ENCODE measurements at regions not wholly inside any gene's neighbourhood (a gene's known extent, or its start where the extent isn't known, plus 50 kb on each side); places are given as distances from the start of the nearest gene placed in this dataset.

- no peak for DNase-seq (ENCODE audit: low read depth in 3 of 3, low spot score in 2 of 3)
Measured at GRCh38 chr12:62128175-62128975, 131.8 kb upstream of the USP15 start.

- no peak for DNase-seq (ENCODE audit: low read depth in 3 of 3, low spot score in 2 of 3)
Measured at GRCh38 chr12:62129291-62129690, 130.9 kb upstream of the USP15 start.

- DNase-seq (ENCODE audit: low read depth in 3 of 3, low spot score in 2 of 3): no peak
Measured at GRCh38 chr12:62130402-62130801, 129.8 kb upstream of the USP15 start.

DNA sequence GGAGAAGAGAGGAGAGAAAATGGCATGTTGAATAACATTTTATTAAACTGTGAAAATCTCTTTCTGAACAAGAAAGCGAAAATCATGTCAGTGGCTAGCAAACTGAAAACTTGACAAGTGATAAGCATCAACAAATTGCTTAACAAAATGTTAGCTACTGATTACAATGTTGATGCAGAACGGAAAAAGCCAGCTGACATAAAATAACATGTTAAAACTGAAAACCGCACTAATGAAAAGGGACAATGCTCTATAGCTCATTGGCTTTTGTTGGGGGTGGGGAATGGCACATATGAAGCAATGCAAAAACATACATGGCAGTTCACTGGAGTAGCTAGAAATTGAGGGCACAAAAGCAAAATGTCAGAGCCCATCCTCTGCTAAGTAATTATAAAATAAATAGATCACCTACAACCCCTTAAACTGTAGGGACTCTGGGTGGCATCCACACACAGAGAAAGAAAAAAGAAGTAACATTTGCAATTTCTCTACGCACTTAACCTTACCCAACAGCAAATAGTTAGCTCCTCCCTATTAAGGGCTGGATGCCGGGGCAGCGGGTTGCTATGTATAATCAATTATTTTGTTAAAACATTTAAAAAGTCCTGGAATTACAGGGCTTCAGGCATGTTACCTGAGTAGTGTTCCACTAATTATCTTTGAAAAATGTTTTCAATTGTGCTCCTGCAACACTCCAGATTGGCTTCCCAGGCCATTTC, 129.2 kb upstream of the USP15 start:
- no peak for DNase-seq (ENCODE audit: low read depth in 3 of 3, low spot score in 2 of 3)

- DNase-seq (ENCODE audit: low read depth in 3 of 3, low spot score in 2 of 3): no peak
Measured at GRCh38 chr12:62133440-62133839, 126.8 kb upstream of the USP15 start.

- DNase-seq (ENCODE audit: low read depth in 3 of 3, low spot score in 2 of 3): no peak
Measured at GRCh38 chr12:62135553-62136200, 124.5 kb upstream of the USP15 start.

- no peak for DNase-seq (ENCODE audit: low read depth in 3 of 3, low spot score in 2 of 3)
Measured at GRCh38 chr12:62136496-62136895, 123.7 kb upstream of the USP15 start.

GRCh38 chr12:62138527-62138926, 121.7 kb upstream of the USP15 start:
- DNase-seq (ENCODE audit: low read depth in 3 of 3, low spot score in 2 of 3): no peak

DNA sequence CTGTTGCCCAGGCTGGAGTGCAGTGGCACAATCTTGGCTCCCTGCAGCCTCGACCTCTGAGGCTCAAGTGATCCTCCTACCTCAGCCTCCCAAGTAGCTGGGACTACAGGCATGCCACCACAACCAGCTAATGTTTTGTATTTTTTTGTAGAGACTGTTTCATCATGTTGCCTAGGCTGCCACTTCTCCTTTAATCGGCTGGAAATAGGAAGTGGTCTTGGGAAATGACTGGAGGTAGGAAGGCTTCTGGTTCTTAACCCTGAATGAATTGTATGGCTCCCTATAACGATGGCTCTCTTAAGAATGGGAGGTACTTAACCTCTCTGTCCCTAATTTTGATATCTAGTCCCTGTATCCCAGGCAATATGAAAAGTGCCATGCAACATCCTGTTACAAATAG, 113.9 kb upstream of the USP15 start:
- DNase-seq (ENCODE audit: low read depth in 3 of 3, low spot score in 2 of 3): no peak

- DNase-seq (ENCODE audit: low read depth in 3 of 3, low spot score in 2 of 3): no peak
Measured at GRCh38 chr12:62158013-62158412, 102.2 kb upstream of the USP15 start.

DNA sequence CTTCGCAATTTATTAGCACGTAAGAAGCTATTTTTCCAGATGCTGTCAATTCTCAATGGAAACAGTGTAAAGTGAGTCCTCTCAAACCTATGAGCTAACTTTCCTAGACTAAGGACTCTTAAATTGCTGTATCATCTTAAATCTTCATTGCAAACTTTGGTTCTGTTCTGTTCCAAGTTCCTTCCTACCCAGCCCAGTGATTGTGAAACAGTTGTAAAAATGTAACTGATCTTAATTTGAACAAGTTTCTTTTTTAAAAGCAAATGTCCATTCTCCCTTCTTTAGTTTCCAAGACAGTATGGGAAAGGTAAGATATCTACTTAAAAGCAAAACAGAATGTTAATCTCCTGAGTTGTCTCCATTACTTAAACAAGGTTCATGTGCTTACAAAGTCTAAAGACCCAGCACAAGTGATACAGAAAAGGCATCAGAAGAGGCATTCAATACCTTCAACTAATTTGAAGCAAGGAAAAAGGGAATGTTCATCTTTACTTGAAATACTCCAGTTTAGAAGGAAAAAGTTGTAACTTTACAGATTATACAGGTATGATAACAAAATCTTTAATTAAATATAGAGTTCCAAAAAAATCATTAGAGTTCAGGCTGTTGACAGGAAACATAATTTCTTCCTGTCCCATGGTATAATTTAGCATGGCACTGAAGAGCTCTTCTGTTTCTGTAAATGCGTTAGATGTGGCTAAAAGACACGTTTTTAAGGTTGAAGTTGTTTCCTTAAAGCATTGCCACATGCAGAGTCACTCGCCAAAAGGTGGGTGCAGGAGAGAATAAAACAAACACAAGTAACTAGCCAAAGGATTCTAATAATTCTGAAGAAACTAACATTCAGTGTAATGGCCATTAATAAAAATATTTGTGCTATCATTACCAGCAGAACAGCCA, 101.5 kb upstream of the USP15 start:
- DNase-seq (ENCODE audit: low read depth in 3 of 3, low spot score in 2 of 3): no peak

DNA sequence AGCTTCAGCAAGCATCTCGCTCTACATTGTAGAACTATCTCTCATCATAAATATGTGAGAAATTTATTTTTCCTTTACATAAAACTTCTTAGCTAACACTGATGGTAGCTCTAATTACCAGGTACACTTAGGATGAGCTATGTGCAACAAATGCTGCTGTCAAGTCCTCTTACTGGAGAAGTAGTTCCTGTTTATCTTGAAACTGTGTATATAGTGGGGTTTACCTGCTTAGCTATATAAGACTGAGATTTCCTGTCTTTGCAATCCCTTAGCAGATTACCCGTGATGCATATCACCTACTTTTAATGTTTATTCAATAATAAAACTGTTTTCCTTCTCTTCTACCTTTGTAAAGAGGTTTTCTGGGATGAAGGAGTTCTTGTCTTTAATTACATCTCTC, 98.0 kb upstream of the USP15 start:
- no peak for DNase-seq (ENCODE audit: low read depth in 3 of 3, low spot score in 2 of 3)

- DNase-seq (ENCODE audit: low read depth in 3 of 3, low spot score in 2 of 3): no peak
Measured at GRCh38 chr12:62163368-62163767, 96.8 kb upstream of the USP15 start.

- DNase-seq (ENCODE audit: low read depth in 3 of 3, low spot score in 2 of 3): no peak
Measured at GRCh38 chr12:62164036-62164435, 96.2 kb upstream of the USP15 start.

DNA sequence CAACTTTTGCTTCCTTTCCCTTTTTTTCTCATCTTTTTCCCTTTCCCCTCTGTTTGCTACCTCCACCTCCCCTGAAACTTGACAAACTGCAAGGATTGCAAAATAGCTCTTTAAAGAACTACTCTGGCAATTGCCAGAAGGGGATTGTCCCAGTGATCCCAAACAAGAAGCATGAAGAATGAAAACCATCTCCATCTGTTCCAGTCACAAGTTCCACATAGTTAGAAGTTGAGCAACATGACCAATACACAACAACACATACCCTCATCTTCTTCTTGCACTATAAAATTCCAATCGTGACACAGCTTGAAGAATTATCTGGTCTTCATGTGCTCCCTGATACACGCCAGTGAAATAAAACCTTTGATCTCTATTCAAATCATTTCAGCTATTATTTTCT, 93.7 kb upstream of the USP15 start:
- no peak for DNase-seq (ENCODE audit: low read depth in 3 of 3, low spot score in 2 of 3)

- DNase-seq (ENCODE audit: low read depth in 3 of 3, low spot score in 2 of 3): no peak
Measured at GRCh38 chr12:62168411-62168810, 91.8 kb upstream of the USP15 start.

DNA sequence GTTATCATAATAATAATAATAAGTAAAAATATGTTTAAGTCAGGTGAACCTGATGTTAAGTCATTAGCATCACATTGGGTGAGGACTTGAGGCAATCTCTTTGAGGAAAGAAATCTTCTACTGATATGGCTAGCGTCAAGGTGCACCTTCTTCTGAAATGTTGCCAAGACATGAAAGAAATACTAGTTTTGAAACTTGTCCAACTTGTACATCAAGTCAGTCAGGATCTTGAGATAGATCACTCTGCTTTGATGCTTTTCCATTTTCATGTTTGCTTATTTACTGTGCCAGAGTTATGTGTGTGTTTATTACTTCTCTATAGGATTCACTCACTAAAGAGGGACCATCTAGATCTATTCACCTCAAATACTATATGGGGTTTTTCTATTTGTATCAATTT, 90.0 kb upstream of the USP15 start:
- no peak for DNase-seq (ENCODE audit: low read depth in 3 of 3, low spot score in 2 of 3)

DNA sequence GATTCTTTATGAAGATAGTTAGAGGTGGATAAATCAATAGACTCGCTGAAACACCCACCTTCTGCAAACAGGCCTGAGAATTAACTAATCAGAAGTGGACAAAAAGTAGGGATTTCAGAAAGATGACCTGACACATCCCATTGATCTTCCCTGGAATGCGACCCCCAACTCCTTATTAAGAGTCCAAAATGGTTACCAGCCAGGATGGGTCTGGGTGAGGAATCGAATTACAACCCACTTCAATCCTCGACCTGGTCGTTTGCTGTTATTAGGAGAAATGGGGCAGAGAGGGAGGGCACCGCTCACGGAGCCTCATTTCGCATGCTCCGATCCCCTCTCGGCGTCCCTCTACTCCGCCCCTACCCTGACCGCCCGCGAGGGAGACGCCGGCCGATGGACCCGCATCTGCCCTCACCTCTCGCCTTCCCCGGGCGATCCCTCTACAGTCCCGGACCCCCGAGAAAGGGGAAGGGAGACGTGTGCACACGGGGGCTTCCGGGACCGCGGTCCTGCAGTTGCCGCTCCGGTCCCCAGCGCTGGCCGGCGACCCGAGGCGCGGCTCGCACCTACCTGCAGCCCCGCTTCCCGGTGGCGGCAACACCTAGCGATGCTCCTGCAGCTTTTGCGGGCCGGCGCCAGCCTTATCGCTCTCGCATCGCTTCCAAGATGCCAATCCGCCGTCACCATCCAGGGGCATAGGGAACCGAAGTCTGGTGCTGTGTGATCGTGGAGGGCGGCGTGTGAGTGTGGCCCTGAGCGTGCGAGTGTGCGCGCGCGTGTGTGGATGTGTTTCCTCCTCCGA, 69.3 kb upstream of the USP15 start:
- no peak for DNase-seq (ENCODE audit: low read depth in 3 of 3, low spot score in 2 of 3)

DNA sequence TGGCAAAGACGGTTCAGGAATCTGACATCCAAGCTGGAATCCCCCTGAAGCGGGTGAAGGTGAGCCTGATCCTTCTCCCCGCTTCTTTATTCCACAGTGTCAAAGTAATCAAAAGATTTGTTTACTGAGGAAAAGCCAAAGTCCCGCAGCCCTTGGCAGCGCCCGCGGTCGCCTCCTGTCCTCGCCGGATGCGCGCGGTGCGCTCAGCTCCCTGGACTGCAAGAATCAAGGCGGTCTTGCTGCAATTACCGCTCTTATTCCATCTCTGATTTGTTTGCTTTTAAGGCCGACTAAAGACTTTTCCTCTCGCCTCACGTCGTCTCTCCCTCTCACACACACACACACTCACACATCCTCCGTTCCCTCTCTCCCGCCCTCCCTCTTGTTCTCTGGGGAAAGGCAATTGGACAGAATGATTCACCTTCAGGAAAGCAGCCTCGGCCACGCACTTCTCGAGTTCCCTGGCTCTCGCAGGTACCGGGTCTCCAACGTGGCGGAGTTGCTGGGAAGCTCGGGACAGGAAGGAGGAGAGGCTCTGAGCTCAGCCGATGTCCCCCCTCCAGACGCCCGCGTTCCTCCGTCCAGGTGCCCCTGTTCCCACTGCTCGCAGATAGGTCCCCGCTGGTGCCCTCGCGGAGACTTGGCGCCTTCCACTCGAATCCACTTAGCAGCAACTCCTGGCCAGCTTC, 68.6 kb upstream of the USP15 start:
- no peak for DNase-seq (ENCODE audit: low read depth in 3 of 3, low spot score in 2 of 3)

All from right renal cortex interstitium (tissue), 3 donors.